Esophagus muscularis mucosa (tissue), 4 donors: ENCODE measurements at regions not wholly inside any gene's neighbourhood (a gene's known extent, or its start where the extent isn't known, plus 50 kb on each side); places are given as distances from the start of the nearest gene placed in this dataset.

ENCODE experiments used
- EP300 ChIP-seq: sonication (generic); formaldehyde crosslinking; IDR thresholded peaks from one replicate; pipeline ENCODE4 v1.6.1; 2017; ENCODE audit warnings: antibody characterized with exemption
- POLR2A ChIP-seq: fragments of 450-650 bp; IDR thresholded peaks from one replicate; pipeline ENCODE4 v1.6.1; 2017; ENCODE audit warnings: antibody characterized with exemption, moderate library complexity, mild to moderate bottlenecking, low read depth
- POLR2AphosphoS5 ChIP-seq, 2 donors: sonication (generic); formaldehyde crosslinking; IDR thresholded peaks; one replicate each; pipeline ENCODE4 v1.6.1; 2017; ENCODE audit warnings: antibody characterized with exemption in 2 of 2
- TF ChIP-seq, protein P1 (sequence below), 3 experiments: fragments of 200-600 bp in 2 of 3; fragments of 450-650 bp in 1 of 3; sonication (generic) in 2 of 3; IDR thresholded peaks; one replicate each; pipeline ENCODE4 v1.5.1; 2017 to 2019; ENCODE audit warnings: antibody characterized with exemption in 3 of 3, mild to moderate bottlenecking in 2 of 3, moderate library complexity in 1 of 3

DNA sequence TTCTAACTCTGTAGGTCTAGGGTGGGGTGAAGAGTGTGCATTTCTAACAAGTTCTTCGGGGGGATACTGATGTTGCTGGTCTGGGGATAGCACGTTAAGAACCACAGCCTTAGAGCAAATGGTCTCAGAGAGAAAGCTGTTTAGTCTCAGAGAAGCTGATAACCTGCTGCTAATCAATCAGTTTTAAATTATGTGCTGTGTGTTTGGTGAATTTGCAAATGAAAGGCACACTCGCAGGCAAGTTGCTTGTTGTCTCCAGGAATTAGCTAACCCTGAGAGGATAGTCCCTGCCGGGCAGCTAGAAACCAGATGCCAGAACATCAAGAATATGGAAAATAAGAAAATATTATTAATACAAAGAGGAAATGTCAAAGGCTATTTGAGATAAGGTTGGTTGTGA is 79.2 kb downstream of the DMRT2 start:
- TF ChIP-seq, protein P1, sequence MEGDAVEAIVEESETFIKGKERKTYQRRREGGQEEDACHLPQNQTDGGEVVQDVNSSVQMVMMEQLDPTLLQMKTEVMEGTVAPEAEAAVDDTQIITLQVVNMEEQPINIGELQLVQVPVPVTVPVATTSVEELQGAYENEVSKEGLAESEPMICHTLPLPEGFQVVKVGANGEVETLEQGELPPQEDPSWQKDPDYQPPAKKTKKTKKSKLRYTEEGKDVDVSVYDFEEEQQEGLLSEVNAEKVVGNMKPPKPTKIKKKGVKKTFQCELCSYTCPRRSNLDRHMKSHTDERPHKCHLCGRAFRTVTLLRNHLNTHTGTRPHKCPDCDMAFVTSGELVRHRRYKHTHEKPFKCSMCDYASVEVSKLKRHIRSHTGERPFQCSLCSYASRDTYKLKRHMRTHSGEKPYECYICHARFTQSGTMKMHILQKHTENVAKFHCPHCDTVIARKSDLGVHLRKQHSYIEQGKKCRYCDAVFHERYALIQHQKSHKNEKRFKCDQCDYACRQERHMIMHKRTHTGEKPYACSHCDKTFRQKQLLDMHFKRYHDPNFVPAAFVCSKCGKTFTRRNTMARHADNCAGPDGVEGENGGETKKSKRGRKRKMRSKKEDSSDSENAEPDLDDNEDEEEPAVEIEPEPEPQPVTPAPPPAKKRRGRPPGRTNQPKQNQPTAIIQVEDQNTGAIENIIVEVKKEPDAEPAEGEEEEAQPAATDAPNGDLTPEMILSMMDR (IDR thresholded peaks at IDR 0.05) = no peak
- no peak for TF ChIP-seq POLR2AphosphoS5 (IDR thresholded peaks at IDR 0.05)
- no peak for TF ChIP-seq EP300
- no peak for TF ChIP-seq POLR2A
